IMR-90 (cell line): ENCODE measurements at regions not wholly inside any gene's neighbourhood (a gene's known extent, or its start where the extent isn't known, plus 50 kb on each side); places are given as distances from the start of the nearest gene placed in this dataset.

Experiments
- ATAC-seq: fragments of 200-7000 bp; cut with Tn5 transposase; 2 replicates; pipeline ENCODE4 v1.9.1; 2020; ENCODE audit warnings: low read depth, mild to moderate bottlenecking, moderate library complexity
- BruUV-seq: library from RNA; stranded (reverse); fragments of 400-500 nt; replicated peaks from 2 replicates; lab custom pipeline; 2021; lab: Mats Ljungman, UMichigan
- CTCF ChIA-PET: fragments of 300-600 bp; formaldehyde crosslinking; extraction: SDS; loops from one replicate; lab custom pipeline; 2021; ENCODE audit warnings: antibody characterized with exemption; lab: Yijun Ruan, JAX
- POLR2A ChIA-PET: fragments of 300-600 bp; sonication (Branson Sonifier 250); formaldehyde crosslinking; loops from one replicate; lab custom pipeline; 2022; ENCODE audit warnings: antibody characterized with exemption; ENCODE audit not compliant: unreplicated experiment; lab: Charles Lee
- DNase-seq: peaks from one replicate; pipeline ENCODE4 v3.0.0; 2013
- H2AFZ ChIP-seq: replicated peaks from 2 replicates; pipeline ENCODE3; 2013; ENCODE audit warnings: low read length, mild to moderate bottlenecking; ENCODE audit not compliant: poor library complexity
- H2AK5ac ChIP-seq: 2 replicates; pipeline ENCODE4 v1.6.1; 2013; ENCODE audit warnings: low read depth, low read length, inconsistent platforms
- H2AK9ac ChIP-seq: replicated peaks from 2 replicates; pipeline ENCODE3; 2013; ENCODE audit warnings: mild to moderate bottlenecking, low read depth, low read length, moderate library complexity; ENCODE audit not compliant: poor library complexity
- H2BK120ac ChIP-seq: 2 replicates; pipeline ENCODE4 v1.6.1; 2013; ENCODE audit warnings: low read depth, low read length, inconsistent platforms
- H2BK15ac ChIP-seq: 3 replicates; pipeline ENCODE4 v1.6.1; 2013; ENCODE audit warnings: low read depth, low read length, inconsistent platforms
- H2BK20ac ChIP-seq: 2 replicates; pipeline ENCODE4 v1.6.1; 2013; ENCODE audit warnings: low read depth, mild to moderate bottlenecking, inconsistent platforms, low read length, moderate library complexity
- H2BK5ac ChIP-seq: 2 replicates; pipeline ENCODE4 v1.6.1; 2013; ENCODE audit warnings: mild to moderate bottlenecking, low read depth, low read length, inconsistent platforms; ENCODE audit not compliant: poor library complexity, severe bottlenecking
- H3K14ac ChIP-seq: replicated peaks from 2 replicates; pipeline ENCODE4 v1.6.1; 2013; ENCODE audit warnings: low read depth, low read length, inconsistent platforms
- H3K18ac ChIP-seq: 2 replicates; pipeline ENCODE4 v1.6.1; 2013; ENCODE audit warnings: low read depth, low read length, control low read depth
- H3K23ac ChIP-seq: 2 replicates; pipeline ENCODE4 v1.6.1; 2013; ENCODE audit warnings: low read depth, low read length, inconsistent platforms
- H3K27ac ChIP-seq: 2 replicates; pipeline ENCODE4 v1.5.1; 2013; ENCODE audit warnings: mild to moderate bottlenecking, control low read depth, low read length; ENCODE audit not compliant: insufficient read depth
- H3K27me3 ChIP-seq: 2 replicates; pipeline ENCODE4 v1.6.1; 2013; ENCODE audit warnings: low read length; ENCODE audit not compliant: control insufficient read depth, insufficient read depth
- H3K36me3 ChIP-seq: 2 replicates; pipeline ENCODE4 v1.6.1; 2013; ENCODE audit warnings: low read length, mixed read lengths; ENCODE audit not compliant: control insufficient read depth, insufficient read depth
- H3K4ac ChIP-seq: 2 replicates; pipeline ENCODE4 v1.6.1; 2013; ENCODE audit warnings: low read depth, low read length, inconsistent platforms
- H3K4me1 ChIP-seq: 2 replicates; pipeline ENCODE4 v1.6.1; 2013; ENCODE audit warnings: low read length, mixed read lengths; ENCODE audit not compliant: control insufficient read depth, insufficient read depth
- H3K4me2 ChIP-seq: 2 replicates; pipeline ENCODE4 v1.6.1; 2013; ENCODE audit warnings: low read depth, mild to moderate bottlenecking, control low read depth, low read length, moderate library complexity
- H3K4me3 ChIP-seq: 2 replicates; pipeline ENCODE4 v1.5.1; 2013; ENCODE audit warnings: low read depth, mild to moderate bottlenecking, control low read depth, low read length, moderate library complexity; ENCODE audit not compliant: insufficient read depth
- H3K56ac ChIP-seq: 2 replicates; pipeline ENCODE4 v1.6.1; 2013; ENCODE audit warnings: low read length, inconsistent platforms; ENCODE audit not compliant: insufficient read depth; ENCODE audit errors: extremely low read depth
- H3K79me1 ChIP-seq, 2 experiments: 2 replicates each; pipeline ENCODE4 v1.6.1; 2013; ENCODE audit warnings: low read length in 2 of 2, inconsistent platforms in 1 of 2, low read depth in 1 of 2
- H3K9ac ChIP-seq: 2 replicates; pipeline ENCODE4 v1.6.1; 2013; ENCODE audit warnings: low read depth, low read length, control low read depth
- H3K9me1 ChIP-seq: 2 replicates; pipeline ENCODE4 v1.6.1; 2013; ENCODE audit warnings: low read length, inconsistent platforms; ENCODE audit not compliant: insufficient read depth
- H3K9me3 ChIP-seq: 2 replicates; pipeline ENCODE4 v1.6.1; 2013; ENCODE audit warnings: low read length; ENCODE audit not compliant: control insufficient read depth, insufficient read depth
- H4K20me1 ChIP-seq: 2 replicates; pipeline ENCODE4 v1.6.1; 2013; ENCODE audit warnings: low read length, inconsistent platforms; ENCODE audit not compliant: insufficient read depth
- H4K5ac ChIP-seq: 2 replicates; pipeline ENCODE4 v1.6.1; 2013; ENCODE audit warnings: mild to moderate bottlenecking, low read depth, low read length, control low read depth
- H4K8ac ChIP-seq, 2 experiments: 2 replicates each; pipeline ENCODE4 v1.6.1; 2013; ENCODE audit warnings: low read depth in 2 of 2, low read length in 2 of 2, control low read depth in 1 of 2, inconsistent platforms in 1 of 2
- H4K91ac ChIP-seq: 2 replicates; pipeline ENCODE4 v1.6.1; 2013; ENCODE audit warnings: low read depth, low read length, inconsistent platforms; ENCODE audit not compliant: insufficient read depth
- CEBPB ChIP-seq: IDR thresholded peaks from 2 replicates; pipeline ENCODE4 v1.6.1; 2012; ENCODE audit warnings: low read depth, low read length, improper control_type of control experiment
- MAZ ChIP-seq: IDR thresholded peaks from 2 replicates; pipeline ENCODE4 v1.6.1; 2012; ENCODE audit warnings: low read depth, mild to moderate bottlenecking, low read length, improper control_type of control experiment, moderate library complexity, borderline replicate concordance
- NFE2L2 ChIP-seq: fragments of 150-350 bp; IDR thresholded peaks from 2 replicates; pipeline ENCODE4 v1.6.1; 2016; ENCODE audit warnings: low read depth, mild to moderate bottlenecking, low read length
- POLR2A ChIP-seq: IDR thresholded peaks from 2 replicates; pipeline ENCODE4 v1.6.1; 2012; ENCODE audit warnings: mild to moderate bottlenecking, low read depth, low read length
- SMC3 ChIP-seq: fragments of 150-350 bp; IDR thresholded peaks from 2 replicates; pipeline ENCODE4 v1.6.1; 2016; ENCODE audit warnings: low read depth, mild to moderate bottlenecking, antibody characterized with exemption, low read length, moderate library complexity
- WGBS, 2 experiments: methylation state at CpG; one replicate each; pipeline versions ENCODE4 v1.1.5 to v1.1.7; 2013; ENCODE audit warnings: missing lambda C conversion rate in 2 of 2; ENCODE audit not compliant: insufficient read length in 1 of 2; ENCODE audit errors: extremely low coverage in 2 of 2; 5-methylcytosine and 5-hydroxymethylcytosine counted together
- dilution Hi-C: fragments of 300-500 bp; cut with HindIII; formaldehyde crosslinking; loops from one replicate; pipeline ENCODE4 v1.14.3; 2018; ENCODE audit warnings: low sequenced_read_pairs; ENCODE audit not compliant: unreplicated experiment
- in situ Hi-C: fragments of 300-500 bp; cut with MboI; formaldehyde crosslinking; loops from 3 replicates; pipeline ENCODE4 v1.14.3; 2019; ENCODE audit warnings: low sequenced_read_pairs, inconsistent platforms, mixed read lengths
- intact Hi-C: fragments of 100-400 bp; cut with micrococcal nuclease; formaldehyde crosslinking; loops from 2 replicates; pipeline ENCODE4 v1.10.0; 2022
- TF ChIP-seq, protein P1 (sequence below): fragments of 150-350 bp; IDR thresholded peaks from 2 replicates; pipeline ENCODE4 v1.6.1; 2016; ENCODE audit warnings: low read depth, mild to moderate bottlenecking, low read length, moderate library complexity, borderline replicate concordance

DNA sequence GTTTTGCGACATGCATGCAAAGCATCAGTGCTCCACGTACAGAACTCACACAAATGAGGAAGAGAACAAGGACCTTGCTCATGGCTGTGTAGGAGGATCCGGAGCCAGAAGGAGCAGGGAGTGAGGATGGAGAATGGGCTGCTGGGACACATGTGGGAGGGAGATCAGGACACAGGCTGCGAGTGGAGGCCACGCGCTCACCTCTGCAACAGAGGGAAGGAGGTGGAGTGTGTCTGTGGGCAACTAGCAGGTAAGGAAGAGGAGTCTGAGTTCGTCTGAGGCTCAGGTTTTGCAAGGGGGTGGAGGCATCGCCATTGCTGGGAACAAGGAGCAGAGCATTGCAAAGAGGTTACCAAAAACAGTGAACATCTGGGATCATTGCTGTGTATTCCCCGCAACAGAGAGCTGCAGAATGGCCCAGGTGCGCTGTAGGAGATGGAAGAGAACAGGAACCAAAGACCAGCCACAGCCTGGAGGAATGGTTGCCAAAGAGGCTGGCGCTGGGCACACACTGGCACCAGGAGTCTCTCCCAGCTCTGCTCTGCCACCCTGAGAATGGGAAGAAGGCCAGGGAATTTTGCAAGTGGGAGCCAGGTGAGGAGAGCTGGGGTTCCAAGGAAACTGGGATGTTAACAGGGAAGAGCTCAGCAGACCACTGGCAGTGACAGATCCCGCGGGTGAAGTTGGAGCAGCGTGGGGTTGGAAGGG, 90.0 kb upstream of the RPS6KA2 start:
- in situ Hi-C loops (no loop called here), intact Hi-C loops (no loop called here), dilution Hi-C loops (no loop called here)
- Histone ChIP-seq H2AK9ac (no peak overlapping the region), H3K4ac (no peak overlapping the region), H4K91ac (no peak overlapping the region), H3K4me3 (no peak overlapping the region), H4K20me1 (no peaks in the 10 kb centered on the region), H3K14ac (no peak overlapping the region), H2AK5ac (no peak overlapping the region), H2BK120ac (no peak overlapping the region), H3K79me1 (no peaks in the 10 kb centered on the region), H3K9ac (no peak overlapping the region), H3K36me3 (no peaks in the 10 kb centered on the region), H3K27me3 (peaks cover 24% of the 10 kb centered on the region), H3K56ac (no peak overlapping the region), H2BK15ac (no peak overlapping the region), H4K8ac (no peak overlapping the region), H3K4me2 (no peak overlapping the region), H3K27ac (no peak overlapping the region), H2BK20ac (no peak overlapping the region), H4K5ac (no peak overlapping the region), H2AFZ (no peak overlapping the region), H3K4me1 (no peaks in the 10 kb centered on the region), H2BK5ac (no peak overlapping the region), H3K18ac (no peak overlapping the region), H3K23ac (no peak overlapping the region), H3K9me1 (no peaks in the 10 kb centered on the region), H3K9me3 (no peaks in the 10 kb centered on the region)
- 75% methylated on average over 5 of the region's 14 CpGs; no CpG with 5 or more reads in 1 of the 2 experiments for WGBS, 2 experiments
- POLR2A ChIA-PET = no interaction called here
- CTCF ChIA-PET = no interaction called here
- no peak for DNase-seq
- ATAC-seq = no peak
- BruUV-seq = no TSS peak
- TF ChIP-seq, protein P1, sequence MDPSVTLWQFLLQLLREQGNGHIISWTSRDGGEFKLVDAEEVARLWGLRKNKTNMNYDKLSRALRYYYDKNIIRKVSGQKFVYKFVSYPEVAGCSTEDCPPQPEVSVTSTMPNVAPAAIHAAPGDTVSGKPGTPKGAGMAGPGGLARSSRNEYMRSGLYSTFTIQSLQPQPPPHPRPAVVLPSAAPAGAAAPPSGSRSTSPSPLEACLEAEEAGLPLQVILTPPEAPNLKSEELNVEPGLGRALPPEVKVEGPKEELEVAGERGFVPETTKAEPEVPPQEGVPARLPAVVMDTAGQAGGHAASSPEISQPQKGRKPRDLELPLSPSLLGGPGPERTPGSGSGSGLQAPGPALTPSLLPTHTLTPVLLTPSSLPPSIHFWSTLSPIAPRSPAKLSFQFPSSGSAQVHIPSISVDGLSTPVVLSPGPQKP = no peak
- TF ChIP-seq NFE2L2 = no peak
- no peak for TF ChIP-seq SMC3
- no peak for TF ChIP-seq MAZ
- no peak for TF ChIP-seq POLR2A
- no peak for TF ChIP-seq CEBPB
